GM12878 (cell line): ENCODE measurements at regions not wholly inside any gene's neighbourhood (a gene's known extent, or its start where the extent isn't known, plus 50 kb on each side); places are given as distances from the start of the nearest gene placed in this dataset.
"Not testable (repeated sequence)": the region's sequence is repeated elsewhere in the genome, so short reads cannot be mapped to it uniquely, and the experiment has no call there.

Experiments
- ATAC-seq: fragments of 200-7000 bp; cut with Tn5 transposase; 3 replicates; pipeline ENCODE4 v1.9.1; 2020; ENCODE audit warnings: mild to moderate bottlenecking, moderate library complexity
- BruUV-seq: library from RNA; stranded (reverse); fragments of 400-500 nt; replicated peaks from 2 replicates; lab custom pipeline; 2021; lab: Mats Ljungman, UMichigan
- CTCF ChIA-PET: fragments of 300-600 bp; sonication (Branson Sonifier 250); formaldehyde crosslinking; extraction: SDS; loops from one replicate; lab custom pipeline; 2021; ENCODE audit warnings: inconsistent platforms; lab: Yijun Ruan, JAX
- POLR2A ChIA-PET: fragments of 350-600 bp; formaldehyde crosslinking; extraction: SDS; loops from one replicate; lab custom pipeline; 2021; ENCODE audit warnings: inconsistent platforms; lab: Charles Lee
- RAD21 ChIA-PET: fragments of 300-600 bp; sonication (Branson Sonifier 250); formaldehyde crosslinking; loops from one replicate; lab custom pipeline; 2023; ENCODE audit warnings: antibody characterized with exemption; ENCODE audit not compliant: unreplicated experiment; lab: Charles Lee
- SMC1A ChIA-PET: fragments of 300-600 bp; sonication (Branson Sonifier 250); formaldehyde crosslinking; loops from one replicate; lab custom pipeline; 2023; ENCODE audit not compliant: unreplicated experiment, uncharacterized antibody; lab: Charles Lee
- DNase-seq: peaks from one replicate; pipeline ENCODE4 v3.0.0-alpha.2; 2011; ENCODE audit warnings: low read depth, low spot score
- FAIRE-seq: peaks from 3 replicates; lab custom pipeline; 2011; peaks lifted over from hg19 to GRCh38; lab: Jason Lieb, UNC
- H2AFZ ChIP-seq: 2 replicates; pipeline ENCODE4 v1.6.0; 2011; ENCODE audit warnings: low read depth, low read length, control low read depth; ENCODE audit not compliant: control insufficient read depth
- H3K27ac ChIP-seq: 2 replicates; pipeline ENCODE4 v1.5.1; 2011; ENCODE audit warnings: control low read depth; ENCODE audit not compliant: control insufficient read depth, insufficient read depth
- H3K27me3 ChIP-seq, 2 experiments: replicated peaks in 1 of 2; 2 replicates each; pipeline versions ENCODE4 v1.6.0 to v1.6.1; 2011; ENCODE audit warnings: low read length in 1 of 2; ENCODE audit not compliant: control insufficient read depth in 2 of 2, insufficient read depth in 2 of 2
- H3K36me3 ChIP-seq, 2 experiments: 2 replicates each; pipeline ENCODE4 v1.5.1; 2011; ENCODE audit warnings: low read length in 1 of 2; ENCODE audit not compliant: control insufficient read depth in 2 of 2, insufficient read depth in 2 of 2
- H3K4me1 ChIP-seq: 2 replicates; pipeline ENCODE4 v1.6.1; 2011; ENCODE audit warnings: mild to moderate bottlenecking, low read length, moderate library complexity, mixed read lengths; ENCODE audit not compliant: control insufficient read depth, insufficient read depth
- H3K4me2 ChIP-seq: 2 replicates; pipeline ENCODE4 v1.6.0; 2011; ENCODE audit warnings: control low read depth; ENCODE audit not compliant: control insufficient read depth, insufficient read depth
- H3K4me3 ChIP-seq: fragments of 200-600 bp; sonication (generic); 2 replicates; pipeline ENCODE4 v1.5.1; 2016
- H3K79me2 ChIP-seq: 2 replicates; pipeline ENCODE4 v1.6.0; 2011; ENCODE audit warnings: low read length; ENCODE audit not compliant: control insufficient read depth, insufficient read depth
- H3K9ac ChIP-seq: 2 replicates; pipeline ENCODE4 v1.8.0; 2011; ENCODE audit warnings: low read length, control low read depth, mixed read lengths; ENCODE audit not compliant: control insufficient read depth, insufficient read depth
- H3K9me3 ChIP-seq: replicated peaks from 3 replicates; pipeline ENCODE4 v1.5.1; 2011; ENCODE audit warnings: mild to moderate bottlenecking, low read length; ENCODE audit not compliant: control insufficient read depth, insufficient read depth
- H4K20me1 ChIP-seq: 2 replicates; pipeline ENCODE4 v1.6.0; 2011; ENCODE audit not compliant: control insufficient read depth, insufficient read depth
- POLR2A ChIP-seq: IDR thresholded peaks from 2 replicates; pipeline ENCODE4 v1.6.1; 2011; ENCODE audit warnings: low read depth, mild to moderate bottlenecking, low read length
- YY1 ChIP-seq: IDR thresholded peaks from 2 replicates; pipeline ENCODE4 v1.6.1; 2011; ENCODE audit warnings: low read depth, mild to moderate bottlenecking, low read length
- WGBS: methylation state at CpG from one replicate; pipeline ENCODE4 v1.1.6; 2016; ENCODE audit warnings: low lambda C conversion rate; ENCODE audit not compliant: insufficient replicate concordance, insufficient coverage; ENCODE audit errors: missing lambda C conversion rate; 5-methylcytosine and 5-hydroxymethylcytosine counted together
- in situ Hi-C: fragments of 300-500 bp; cut with MboI; formaldehyde crosslinking; loops from 9 replicates; pipeline ENCODE4 v1.14.3; 2018; ENCODE audit warnings: mixed read lengths
- intact Hi-C: fragments of 100-400 bp; cut with micrococcal nuclease; formaldehyde crosslinking; loops from one replicate; pipeline ENCODE4 v1.14.2; 2022; ENCODE audit not compliant: unreplicated experiment

GRCh38 chr4:131975276-131976132 lies 1173.6 kb upstream of the PCDH10 start:
- DNase-seq, RAD21 ChIA-PET, H3K9me3 ChIP-seq, H3K79me2 ChIP-seq, SMC1A ChIA-PET, CTCF ChIA-PET, BruUV-seq, H3K4me2 ChIP-seq, H4K20me1 ChIP-seq, H3K27me3 ChIP-seq, FAIRE-seq, in situ Hi-C loops, POLR2A ChIA-PET, intact Hi-C loops, H3K36me3 ChIP-seq, H3K27ac ChIP-seq, H3K4me1 ChIP-seq, ATAC-seq: not testable (repeated sequence)
- WGBS, result 81% methylated on average over 46 of the region's 63 CpGs
- peak overlapping the region; percentile 39 for H3K9ac ChIP-seq
- peak overlapping the region; percentile 57; the same call in 1 of the 2 replicates for H3K4me3 ChIP-seq
- peak overlapping the region; percentile 44 for H2AFZ ChIP-seq

- WGBS, result 85% methylated on average over 66 of the region's 71 CpGs
- Histone ChIP-seq H3K4me3 (peak overlapping the region; percentile 47; the same call in 1 of the 2 replicates), H2AFZ (peak overlapping the region; percentile 23; the same call in 1 of the 2 replicates), H3K9ac (peak overlapping the region; percentile 35; the same call in 1 of the 2 replicates)
- BruUV-seq, FAIRE-seq, DNase-seq, H3K9me3 ChIP-seq, intact Hi-C loops, in situ Hi-C loops, RAD21 ChIA-PET, H3K36me3 ChIP-seq, H3K4me2 ChIP-seq, H3K27ac ChIP-seq, H3K4me1 ChIP-seq, CTCF ChIA-PET, SMC1A ChIA-PET, H3K79me2 ChIP-seq, ATAC-seq, H4K20me1 ChIP-seq, POLR2A ChIA-PET, H3K27me3 ChIP-seq: not testable (repeated sequence)
- TF ChIP-seq YY1 (peak; percentile 91), POLR2A (peak; percentile 41; the same call in 1 of the 2 replicates)
Observed at GRCh38 chr4:131976133-131977002, 1172.7 kb upstream of the PCDH10 start.
